ENCODE measurements at regions not wholly inside any gene's neighbourhood (a gene's known extent, or its start where the extent isn't known, plus 50 kb on each side); places are given as distances from the start of the nearest gene placed in this dataset.

DNA sequence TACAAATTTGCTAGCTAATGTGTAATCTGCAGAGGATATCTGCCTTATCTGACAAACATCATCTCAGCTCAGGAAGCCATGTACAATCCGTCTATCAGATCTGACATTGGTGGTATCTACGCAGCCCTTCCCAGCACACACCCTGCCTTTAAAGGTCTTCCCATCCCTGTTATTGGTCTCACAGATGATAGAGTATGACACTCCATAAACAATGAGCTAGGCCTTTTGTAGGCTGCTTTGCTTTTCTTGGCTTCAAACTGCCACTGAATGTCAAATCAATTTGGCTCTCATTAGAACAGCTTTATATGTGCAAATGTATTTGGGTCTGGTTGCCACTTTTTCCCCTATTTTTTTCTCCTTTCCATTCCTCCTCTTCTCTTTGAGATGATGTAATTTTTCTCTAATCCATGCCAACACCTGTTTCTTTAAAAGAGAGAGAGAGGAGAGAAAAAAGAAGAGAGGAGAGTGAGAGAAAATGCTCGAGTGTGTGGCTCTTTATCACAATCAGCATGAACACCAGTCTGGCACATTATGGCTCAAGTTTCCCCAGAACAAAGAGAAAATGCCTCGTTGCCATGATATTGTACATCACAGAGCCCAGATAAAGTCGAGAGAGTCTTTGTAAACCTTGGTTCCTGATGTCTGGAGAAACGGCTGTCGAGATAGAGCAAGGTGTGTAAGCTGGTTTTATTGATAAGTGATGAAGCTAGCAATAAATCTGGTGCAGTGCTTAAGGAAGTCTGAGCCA lies 80.8 kb upstream of the DPH6 start:
- H3K36me3 ChIP-seq (ENCODE audit: insufficient read depth, low read depth, low read length): no peaks in the 10 kb centered on the region
- no peak overlapping the region for H3K4me3 ChIP-seq (ENCODE audit: low read length)
- H3K27me3 ChIP-seq (ENCODE audit: insufficient read depth, low read length): no peaks in the 10 kb centered on the region
- H3K4me1 ChIP-seq (ENCODE audit: insufficient read depth, low read length): peaks cover 12% of the 10 kb centered on the region
- no peak overlapping the region for H3K27ac ChIP-seq (ENCODE audit: low read length)
- H3K9me3 ChIP-seq (ENCODE audit: insufficient read depth, low read depth, low read length): no peaks in the 10 kb centered on the region
- H3K9ac ChIP-seq (ENCODE audit: low read depth, low read length): no peak overlapping the region

DNA sequence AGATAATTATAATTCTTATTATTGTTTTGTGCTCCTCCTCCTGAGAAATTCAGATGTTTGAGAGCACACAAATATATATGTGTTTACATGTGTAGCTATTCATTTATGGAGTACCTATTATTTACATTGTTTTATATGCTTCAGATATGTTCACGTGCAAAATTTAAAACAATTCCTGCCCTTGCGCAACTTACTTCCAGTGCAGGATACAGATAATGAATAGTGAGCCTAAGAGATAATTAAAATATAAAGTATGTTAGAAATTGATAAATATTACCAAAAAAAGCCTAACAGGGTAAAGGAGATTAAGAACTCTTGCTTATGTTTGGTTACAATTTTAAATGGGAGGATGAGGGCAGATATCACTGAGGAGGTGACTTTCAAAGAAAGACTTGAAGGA lies 81.7 kb upstream of the DPH6 start:
- H3K4me3 ChIP-seq (ENCODE audit: low read length): no peak overlapping the region
- H3K9ac ChIP-seq (ENCODE audit: low read depth, low read length): no peak overlapping the region
- no peaks in the 10 kb centered on the region for H3K36me3 ChIP-seq (ENCODE audit: insufficient read depth, low read depth, low read length)
- peaks cover 12% of the 10 kb centered on the region for H3K4me1 ChIP-seq (ENCODE audit: insufficient read depth, low read length)
- no peaks in the 10 kb centered on the region for H3K27me3 ChIP-seq (ENCODE audit: insufficient read depth, low read length)
- H3K27ac ChIP-seq (ENCODE audit: low read length): no peak overlapping the region
- H3K9me3 ChIP-seq (ENCODE audit: insufficient read depth, low read depth, low read length): no peaks in the 10 kb centered on the region

DNA sequence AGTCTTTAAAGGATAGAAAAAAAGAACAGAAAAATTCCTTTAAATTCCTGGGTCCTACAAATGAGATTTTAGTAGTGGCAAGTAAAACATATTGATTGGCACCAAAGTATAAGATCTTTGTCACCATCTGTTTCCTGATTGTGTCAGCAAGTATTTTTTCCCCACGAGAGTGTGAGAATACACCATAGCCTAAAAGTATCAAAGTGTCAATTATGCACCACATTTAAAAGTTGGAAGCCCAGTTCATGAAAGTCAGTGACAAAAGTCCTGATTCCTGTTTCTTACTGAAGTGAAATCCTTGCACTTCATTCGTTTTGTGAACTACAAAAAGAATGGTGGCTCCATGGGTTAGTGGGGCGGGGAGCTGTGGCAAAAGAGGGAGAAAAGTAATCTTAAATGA lies 83.8 kb upstream of the DPH6 start:
- H3K9me3 ChIP-seq (ENCODE audit: insufficient read depth, low read depth, low read length): no peaks in the 10 kb centered on the region
- no peaks in the 10 kb centered on the region for H3K27me3 ChIP-seq (ENCODE audit: insufficient read depth, low read length)
- H3K27ac ChIP-seq (ENCODE audit: low read length): no peak overlapping the region
- no peaks in the 10 kb centered on the region for H3K36me3 ChIP-seq (ENCODE audit: insufficient read depth, low read depth, low read length)
- peaks cover 12% of the 10 kb centered on the region for H3K4me1 ChIP-seq (ENCODE audit: insufficient read depth, low read length)
- no peak overlapping the region for H3K9ac ChIP-seq (ENCODE audit: low read depth, low read length)
- H3K4me3 ChIP-seq (ENCODE audit: low read length): no peak overlapping the region

DNA sequence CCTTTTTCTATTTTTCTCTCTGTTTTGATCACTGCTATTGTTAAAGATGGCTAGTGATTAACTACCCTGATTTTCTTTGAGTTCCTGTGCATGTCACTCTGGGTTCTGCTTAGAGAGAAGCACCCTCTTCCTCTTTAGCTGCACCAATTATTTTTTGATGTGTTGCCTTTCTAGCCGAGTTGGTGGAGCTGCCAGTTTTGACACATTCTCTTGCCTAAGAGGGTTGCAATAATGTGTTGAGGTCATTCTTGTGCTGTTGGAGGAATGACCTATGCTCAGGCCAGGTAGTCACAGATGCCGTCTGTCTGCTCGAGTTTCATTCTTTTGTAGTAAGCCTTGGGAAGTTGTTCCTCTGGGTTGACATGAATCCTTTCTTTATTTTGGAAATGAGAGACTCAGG lies 84.6 kb upstream of the DPH6 start:
- no peak overlapping the region for H3K4me3 ChIP-seq (ENCODE audit: low read length)

DNA sequence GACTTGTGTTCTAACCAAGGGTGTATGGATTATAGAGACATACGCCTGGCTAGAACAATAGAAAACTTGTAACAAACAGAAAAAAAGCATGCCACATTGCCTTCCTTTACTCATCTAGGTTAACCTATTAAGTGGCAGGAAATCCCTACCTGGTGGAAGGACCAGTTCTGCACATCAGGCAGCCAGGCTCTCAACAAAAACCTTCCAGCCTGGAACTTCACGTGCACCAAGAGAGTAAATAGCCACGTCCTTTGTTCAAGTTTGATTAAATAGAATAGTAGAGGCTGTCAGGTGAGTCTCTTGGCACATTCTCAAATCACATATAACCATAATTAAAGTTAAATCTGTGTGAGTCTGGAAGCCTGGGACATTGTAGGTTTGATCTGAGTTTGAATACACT lies 85.0 kb upstream of the DPH6 start:
- Histone ChIP-seq H3K9me3 (ENCODE audit: insufficient read depth, low read depth, low read length) (no peaks in the 10 kb centered on the region), H3K4me3 (ENCODE audit: low read length) (no peak overlapping the region), H3K36me3 (ENCODE audit: insufficient read depth, low read depth, low read length) (no peaks in the 10 kb centered on the region), H3K9ac (ENCODE audit: low read depth, low read length) (no peak overlapping the region), H3K27me3 (ENCODE audit: insufficient read depth, low read length) (no peaks in the 10 kb centered on the region), H3K4me1 (ENCODE audit: insufficient read depth, low read length) (peaks cover 12% of the 10 kb centered on the region), H3K27ac (ENCODE audit: low read length) (no peak overlapping the region)

More for the DNA sequence above, 84.6 kb upstream of the DPH6 start:
- Histone ChIP-seq H3K9me3 (ENCODE audit: insufficient read depth, low read depth, low read length) (no peaks in the 10 kb centered on the region), H3K4me1 (ENCODE audit: insufficient read depth, low read length) (peaks cover 12% of the 10 kb centered on the region), H3K27me3 (ENCODE audit: insufficient read depth, low read length) (no peaks in the 10 kb centered on the region), H3K27ac (ENCODE audit: low read length) (no peak overlapping the region), H3K36me3 (ENCODE audit: insufficient read depth, low read depth, low read length) (no peaks in the 10 kb centered on the region), H3K9ac (ENCODE audit: low read depth, low read length) (no peak overlapping the region)

DNA sequence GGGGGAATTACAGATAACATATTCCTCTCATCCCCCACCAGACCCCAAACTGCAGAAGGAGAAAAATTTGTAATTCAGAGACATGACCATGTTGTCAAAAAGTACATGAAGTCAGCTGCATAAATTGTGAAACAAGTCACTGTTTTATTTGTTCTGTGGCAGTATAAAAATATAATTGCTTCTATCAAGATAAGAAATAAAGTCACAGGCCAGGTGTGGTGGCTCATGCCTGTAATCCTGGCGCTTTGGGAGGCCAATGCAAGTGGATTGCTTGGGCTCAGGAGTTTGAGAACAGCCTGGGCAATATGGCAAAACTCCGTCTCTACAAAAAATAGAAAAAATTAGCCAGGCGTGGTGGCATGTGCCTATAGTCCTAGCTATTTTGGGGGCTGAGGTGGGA lies 87.7 kb upstream of the DPH6 start:
- Histone ChIP-seq H3K27me3 (ENCODE audit: insufficient read depth, low read length) (no peaks in the 10 kb centered on the region), H3K27ac (ENCODE audit: low read length) (no peak overlapping the region)

DNA sequence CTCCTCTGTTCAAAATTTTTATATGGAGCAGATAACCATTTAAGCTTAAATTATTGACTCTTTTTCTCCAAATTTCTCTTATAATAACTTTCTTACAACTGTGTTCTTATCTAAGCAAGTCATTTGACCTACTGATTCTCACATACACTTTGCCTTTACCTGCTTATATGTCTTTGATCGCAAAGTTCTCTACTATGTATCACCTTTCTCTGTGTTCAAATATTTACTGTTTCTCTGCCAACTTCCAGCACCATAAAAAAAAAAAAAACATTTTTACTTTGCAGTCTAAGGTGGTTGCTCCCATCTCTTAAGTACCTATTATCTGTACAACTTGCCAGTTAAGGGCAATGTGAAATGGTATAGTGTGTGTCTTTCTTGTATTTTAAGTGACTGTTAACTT lies 100.8 kb upstream of the DPH6 start:
- Histone ChIP-seq H3K9me3 (ENCODE audit: insufficient read depth, low read depth, low read length) (no peaks in the 10 kb centered on the region), H3K36me3 (ENCODE audit: insufficient read depth, low read depth, low read length) (no peaks in the 10 kb centered on the region), H3K27ac (ENCODE audit: low read length) (no peak overlapping the region), H3K4me1 (ENCODE audit: insufficient read depth, low read length) (no peaks in the 10 kb centered on the region), H3K4me3 (ENCODE audit: low read length) (no peak overlapping the region), H3K9ac (ENCODE audit: low read depth, low read length) (no peak overlapping the region), H3K27me3 (ENCODE audit: insufficient read depth, low read length) (no peaks in the 10 kb centered on the region)

More for the DNA sequence above, 87.7 kb upstream of the DPH6 start:
- Histone ChIP-seq H3K4me3 (ENCODE audit: low read length) (no peak overlapping the region), H3K4me1 (ENCODE audit: insufficient read depth, low read length) (peaks cover 12% of the 10 kb centered on the region), H3K9ac (ENCODE audit: low read depth, low read length) (no peak overlapping the region), H3K36me3 (ENCODE audit: insufficient read depth, low read depth, low read length) (no peaks in the 10 kb centered on the region), H3K9me3 (ENCODE audit: insufficient read depth, low read depth, low read length) (no peaks in the 10 kb centered on the region)

DNA sequence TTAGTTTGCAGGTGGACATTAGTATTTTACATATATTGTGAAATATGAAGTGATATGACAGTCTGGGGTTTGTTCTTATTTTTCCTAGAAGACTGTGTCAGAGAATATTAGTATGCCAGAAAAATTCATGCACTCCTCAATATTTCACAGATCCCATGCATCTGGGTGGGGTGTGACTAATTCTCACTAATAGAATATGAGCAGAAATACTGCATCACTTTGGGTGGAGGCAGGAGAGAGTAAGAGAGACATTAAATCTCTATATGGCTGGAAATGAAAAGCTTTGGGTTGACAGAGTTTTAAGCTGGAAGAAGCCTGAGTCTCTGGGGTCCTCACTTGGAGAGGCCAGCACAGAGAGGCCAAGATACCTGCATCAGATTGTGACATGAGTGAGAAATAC lies 101.3 kb upstream of the DPH6 start:
- Histone ChIP-seq H3K4me1 (ENCODE audit: insufficient read depth, low read length) (no peaks in the 10 kb centered on the region), H3K9me3 (ENCODE audit: insufficient read depth, low read depth, low read length) (no peaks in the 10 kb centered on the region), H3K36me3 (ENCODE audit: insufficient read depth, low read depth, low read length) (no peaks in the 10 kb centered on the region), H3K27me3 (ENCODE audit: insufficient read depth, low read length) (no peaks in the 10 kb centered on the region), H3K27ac (ENCODE audit: low read length) (no peak overlapping the region), H3K4me3 (ENCODE audit: low read length) (no peak overlapping the region), H3K9ac (ENCODE audit: low read depth, low read length) (no peak overlapping the region)

DNA sequence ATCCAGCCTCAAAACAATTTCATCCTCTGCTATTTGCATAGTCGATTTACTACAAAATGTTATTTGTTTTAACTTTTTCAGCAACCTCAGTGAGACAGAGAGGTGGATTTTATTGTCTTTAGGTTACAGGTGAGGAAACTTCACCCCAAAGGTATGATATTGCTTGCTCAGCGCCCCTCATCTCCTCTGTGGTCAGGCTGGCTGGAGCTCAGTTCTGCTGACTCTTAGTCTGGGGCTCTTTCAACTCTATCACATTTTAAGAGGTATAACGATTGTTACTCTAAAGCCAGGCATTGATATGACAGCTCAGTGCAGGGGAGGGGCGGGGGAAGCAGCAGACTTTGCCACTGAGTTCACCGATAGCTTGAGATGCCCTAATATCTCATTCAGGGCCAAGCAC lies 103.0 kb upstream of the DPH6 start:
- no peak overlapping the region for H3K4me3 ChIP-seq (ENCODE audit: low read length)
- no peaks in the 10 kb centered on the region for H3K36me3 ChIP-seq (ENCODE audit: insufficient read depth, low read depth, low read length)
- H3K4me1 ChIP-seq (ENCODE audit: insufficient read depth, low read length): no peaks in the 10 kb centered on the region
- H3K27ac ChIP-seq (ENCODE audit: low read length): no peak overlapping the region
- H3K9me3 ChIP-seq (ENCODE audit: insufficient read depth, low read depth, low read length): no peaks in the 10 kb centered on the region
- H3K9ac ChIP-seq (ENCODE audit: low read depth, low read length): no peak overlapping the region
- no peaks in the 10 kb centered on the region for H3K27me3 ChIP-seq (ENCODE audit: insufficient read depth, low read length)

DNA sequence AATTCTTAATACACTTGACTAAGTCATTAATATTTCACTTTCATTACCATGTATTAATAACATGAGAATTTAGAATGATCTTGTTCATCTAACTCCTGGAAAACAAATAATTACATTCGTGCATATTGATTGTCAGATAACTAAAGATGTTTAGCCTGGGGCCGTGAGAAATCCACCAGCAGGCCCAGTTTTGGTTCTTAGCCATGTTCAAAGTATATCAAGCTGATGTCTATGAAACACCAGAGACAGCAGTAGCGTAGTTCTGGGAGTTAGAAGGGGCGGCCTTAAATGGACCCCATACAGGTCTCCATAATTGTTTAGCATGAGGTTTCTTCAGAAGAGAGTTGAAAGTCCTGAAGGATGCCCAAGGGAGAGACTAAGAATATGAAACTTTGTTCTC lies 103.6 kb upstream of the DPH6 start:
- Histone ChIP-seq H3K4me3 (ENCODE audit: low read length) (no peak overlapping the region), H3K36me3 (ENCODE audit: insufficient read depth, low read depth, low read length) (no peaks in the 10 kb centered on the region), H3K4me1 (ENCODE audit: insufficient read depth, low read length) (no peaks in the 10 kb centered on the region), H3K27ac (ENCODE audit: low read length) (no peak overlapping the region), H3K9ac (ENCODE audit: low read depth, low read length) (no peak overlapping the region), H3K27me3 (ENCODE audit: insufficient read depth, low read length) (no peaks in the 10 kb centered on the region), H3K9me3 (ENCODE audit: insufficient read depth, low read depth, low read length) (no peaks in the 10 kb centered on the region)

DNA sequence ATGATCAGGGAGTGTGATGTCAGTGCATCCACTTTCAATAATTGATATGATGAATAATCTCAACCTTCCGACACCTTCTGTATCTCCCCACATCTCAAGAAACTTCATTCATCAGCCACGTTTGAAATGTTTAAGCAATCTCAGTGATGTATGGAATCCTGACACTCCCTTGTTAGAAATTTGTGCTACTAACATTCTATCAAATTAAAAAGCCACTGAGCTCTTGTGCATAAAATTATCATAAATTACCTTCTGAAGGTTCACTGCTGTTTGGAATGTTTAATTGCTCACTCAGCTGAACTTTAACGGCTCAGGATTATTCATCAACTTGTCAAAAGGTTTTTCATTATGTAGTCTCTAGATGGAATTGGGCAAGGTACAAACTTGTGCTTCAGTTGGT lies 108.4 kb upstream of the DPH6 start:
- H3K36me3 ChIP-seq (ENCODE audit: insufficient read depth, low read depth, low read length): no peaks in the 10 kb centered on the region

DNA sequence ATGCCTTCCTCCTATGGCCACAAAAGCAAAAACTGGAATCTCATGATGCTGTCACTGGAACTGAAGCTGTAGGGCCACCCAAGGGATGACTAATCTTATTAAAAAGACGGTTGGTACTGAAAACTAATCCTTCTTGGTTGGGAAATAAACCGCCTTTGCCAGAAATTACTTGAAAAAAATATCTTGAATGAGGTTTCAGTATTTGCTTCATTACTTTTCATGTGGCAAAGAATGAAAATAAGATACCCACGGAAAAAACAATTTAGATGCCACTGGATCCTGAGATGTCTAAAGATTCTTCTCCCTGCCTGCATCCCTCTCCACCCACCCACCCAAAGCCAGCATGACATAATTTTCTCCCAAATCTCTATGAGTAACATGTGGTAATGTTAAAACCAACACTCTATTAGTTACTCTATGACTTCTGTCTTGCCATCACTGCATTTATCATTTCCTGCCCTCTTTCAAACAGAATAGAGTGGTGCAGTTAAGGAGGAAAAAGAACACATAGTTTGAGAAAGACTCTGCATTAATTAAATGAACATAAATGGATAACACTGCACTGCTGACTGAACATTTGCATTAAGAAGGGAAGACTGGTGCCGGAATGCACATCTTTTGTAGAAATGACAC lies 111.8 kb upstream of the DPH6 start:
- H3K9me3 ChIP-seq (ENCODE audit: insufficient read depth, low read depth, low read length): no peaks in the 10 kb centered on the region
- no peaks in the 10 kb centered on the region for H3K36me3 ChIP-seq (ENCODE audit: insufficient read depth, low read depth, low read length)
- no peaks in the 10 kb centered on the region for H3K27me3 ChIP-seq (ENCODE audit: insufficient read depth, low read length)
- no peak overlapping the region for H3K4me3 ChIP-seq (ENCODE audit: low read length)
- no peaks in the 10 kb centered on the region for H3K4me1 ChIP-seq (ENCODE audit: insufficient read depth, low read length)
- no peak overlapping the region for H3K27ac ChIP-seq (ENCODE audit: low read length)
- no peak overlapping the region for H3K9ac ChIP-seq (ENCODE audit: low read depth, low read length)

More for the DNA sequence above, 108.4 kb upstream of the DPH6 start:
- no peaks in the 10 kb centered on the region for H3K27me3 ChIP-seq (ENCODE audit: insufficient read depth, low read length)
- H3K4me1 ChIP-seq (ENCODE audit: insufficient read depth, low read length): no peaks in the 10 kb centered on the region
- H3K4me3 ChIP-seq (ENCODE audit: low read length): no peak overlapping the region
- no peaks in the 10 kb centered on the region for H3K9me3 ChIP-seq (ENCODE audit: insufficient read depth, low read depth, low read length)
- no peak overlapping the region for H3K27ac ChIP-seq (ENCODE audit: low read length)
- no peak overlapping the region for H3K9ac ChIP-seq (ENCODE audit: low read depth, low read length)

All from iPS-20b (cell line).